Activated CD8-positive, alpha-beta T cell treated with anti-CD3 and anti-CD28 coated beads for 36 hours (primary cell): ENCODE measurements at regions not wholly inside any gene's neighbourhood (a gene's known extent, or its start where the extent isn't known, plus 50 kb on each side); places are given as distances from the start of the nearest gene placed in this dataset.
"Not testable (repeated sequence)": the region's sequence is repeated elsewhere in the genome, so short reads cannot be mapped to it uniquely, and the experiment has no call there.

ENCODE experiments used
- ATAC-seq: fragments of 200-7000 bp; cut with Tn5 transposase; one replicate; pipeline ENCODE4 v1.10.0; 2021; ENCODE audit warnings: mild to moderate bottlenecking, moderate library complexity
- CTCF ChIA-PET: fragments of 350-600 bp; sonication (Branson Sonifier 250); formaldehyde crosslinking; loops from one replicate; lab custom pipeline; 2021; ENCODE audit warnings: antibody characterized with exemption; lab: Charles Lee
- POLR2A ChIA-PET: fragments of 350-600 bp; sonication (Branson Sonifier 250); formaldehyde crosslinking; loops from one replicate; lab custom pipeline; 2021; ENCODE audit warnings: antibody characterized with exemption; lab: Charles Lee
- DNase-seq: peaks from one replicate; pipeline ENCODE4 v3.0.0-alpha.2; 2020
- H3K27ac Mint-ChIP-seq: one replicate; pipeline ENCODE4 v1.8.0; 2021; ENCODE audit warnings: mild to moderate bottlenecking, mixed read lengths
- H3K27me3 Mint-ChIP-seq: one replicate; pipeline ENCODE4 v1.8.0; 2021; ENCODE audit warnings: mixed read lengths
- H3K36me3 Mint-ChIP-seq: one replicate; pipeline ENCODE4 v1.8.0; 2021; ENCODE audit warnings: low read depth, mixed read lengths
- H3K4me1 Mint-ChIP-seq: one replicate; pipeline ENCODE4 v1.8.0; 2021; ENCODE audit warnings: low read depth, mixed read lengths
- H3K4me3 Mint-ChIP-seq: one replicate; pipeline ENCODE4 v1.8.0; 2021; ENCODE audit warnings: mild to moderate bottlenecking, moderate library complexity, mixed read lengths
- H3K9me3 Mint-ChIP-seq: one replicate; pipeline ENCODE4 v1.8.0; 2021; ENCODE audit warnings: mixed read lengths
- intact Hi-C: fragments of 100-400 bp; cut with micrococcal nuclease; formaldehyde crosslinking; loops from one replicate; pipeline ENCODE4 v1.10.0; 2022
- TF ChIP-seq, protein P1 (sequence below): fragments of 200-600 bp; IDR thresholded peaks from one replicate; pipeline ENCODE4 v1.8.0; 2022; ENCODE audit warnings: antibody characterized with exemption, mild to moderate bottlenecking

DNA sequence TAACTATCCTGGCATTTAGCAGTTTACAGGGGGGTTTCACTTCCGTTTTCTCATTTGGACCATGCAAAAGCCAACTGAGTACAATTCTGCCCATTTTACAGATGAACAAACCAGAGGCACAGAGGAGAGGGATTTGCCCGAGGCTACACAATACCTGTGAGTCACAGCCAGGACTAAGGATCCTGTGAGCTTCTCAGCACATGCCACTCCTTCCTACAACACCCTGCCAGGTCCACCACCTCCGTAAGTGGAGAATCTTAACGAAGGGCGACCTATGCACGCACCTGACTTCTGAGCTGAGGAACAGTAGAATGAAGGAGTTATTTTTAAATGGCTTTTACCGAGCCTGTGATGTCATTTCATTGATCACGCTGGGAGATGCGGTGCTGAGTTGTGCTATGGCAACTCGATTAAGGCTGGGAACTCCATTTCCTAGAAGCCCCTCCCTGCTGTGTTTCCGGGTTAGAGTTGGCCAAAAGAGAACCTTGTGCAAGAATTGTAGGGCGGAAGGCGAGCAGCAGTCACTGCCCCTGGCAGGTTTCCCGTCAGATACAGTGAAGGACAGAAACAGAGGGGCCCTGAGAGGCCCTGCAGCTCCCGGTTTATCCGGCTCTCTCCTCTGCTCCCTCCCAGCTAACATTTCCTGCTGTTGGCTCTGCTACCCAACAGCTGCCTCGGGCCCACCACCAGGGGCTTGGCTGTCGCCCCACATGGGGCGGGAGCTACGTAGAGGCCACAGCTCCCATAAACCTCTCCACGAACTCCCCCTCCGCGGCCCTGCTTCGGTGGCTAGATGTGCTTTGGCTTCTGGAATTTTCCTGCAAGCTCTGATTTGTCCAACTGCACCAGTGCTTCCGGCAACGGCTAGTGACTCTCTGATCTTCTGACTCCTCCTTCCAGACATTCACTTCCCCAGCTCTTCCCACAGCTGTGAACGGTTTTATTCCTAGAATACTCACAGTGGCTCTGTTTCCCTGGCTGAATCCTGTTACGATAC lies 75.1 kb upstream of the USP9X start:
- intact Hi-C loops, result loop anchor here (5.0 kb wide), 1 partner anchor 72 kb away; no protein-coding TSS in a partner anchor
- H3K4me1 Mint-ChIP-seq, result peaks cover 24% of the 10 kb centered on the region
- H3K4me3 Mint-ChIP-seq, result peak overlapping the region; percentile 57
- ATAC-seq (peak; percentile 90), DNase-seq (peak; percentile 72)
- CTCF ChIA-PET, result interaction anchor here (0.9 to 2.6 kb wide), 6 partner anchors 23 to 132 kb away, joined by 3 to 11 read pairs (median 4); no protein-coding TSS in a partner anchor
- H3K27ac Mint-ChIP-seq, result peak overlapping the region; percentile 75
- H3K36me3 Mint-ChIP-seq, result no peaks in the 10 kb centered on the region
- TF ChIP-seq, protein P1, sequence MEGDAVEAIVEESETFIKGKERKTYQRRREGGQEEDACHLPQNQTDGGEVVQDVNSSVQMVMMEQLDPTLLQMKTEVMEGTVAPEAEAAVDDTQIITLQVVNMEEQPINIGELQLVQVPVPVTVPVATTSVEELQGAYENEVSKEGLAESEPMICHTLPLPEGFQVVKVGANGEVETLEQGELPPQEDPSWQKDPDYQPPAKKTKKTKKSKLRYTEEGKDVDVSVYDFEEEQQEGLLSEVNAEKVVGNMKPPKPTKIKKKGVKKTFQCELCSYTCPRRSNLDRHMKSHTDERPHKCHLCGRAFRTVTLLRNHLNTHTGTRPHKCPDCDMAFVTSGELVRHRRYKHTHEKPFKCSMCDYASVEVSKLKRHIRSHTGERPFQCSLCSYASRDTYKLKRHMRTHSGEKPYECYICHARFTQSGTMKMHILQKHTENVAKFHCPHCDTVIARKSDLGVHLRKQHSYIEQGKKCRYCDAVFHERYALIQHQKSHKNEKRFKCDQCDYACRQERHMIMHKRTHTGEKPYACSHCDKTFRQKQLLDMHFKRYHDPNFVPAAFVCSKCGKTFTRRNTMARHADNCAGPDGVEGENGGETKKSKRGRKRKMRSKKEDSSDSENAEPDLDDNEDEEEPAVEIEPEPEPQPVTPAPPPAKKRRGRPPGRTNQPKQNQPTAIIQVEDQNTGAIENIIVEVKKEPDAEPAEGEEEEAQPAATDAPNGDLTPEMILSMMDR, result no peak
- H3K27me3 Mint-ChIP-seq, result no peaks in the 10 kb centered on the region
- POLR2A ChIA-PET, result interaction anchor here (0.8 to 1.1 kb wide), 2 partner anchors 75 to 78 kb away, joined by 3 to 4 read pairs; partner anchors contain the start of gene USP9X
- H3K9me3 Mint-ChIP-seq, result no peaks in the 10 kb centered on the region

DNA sequence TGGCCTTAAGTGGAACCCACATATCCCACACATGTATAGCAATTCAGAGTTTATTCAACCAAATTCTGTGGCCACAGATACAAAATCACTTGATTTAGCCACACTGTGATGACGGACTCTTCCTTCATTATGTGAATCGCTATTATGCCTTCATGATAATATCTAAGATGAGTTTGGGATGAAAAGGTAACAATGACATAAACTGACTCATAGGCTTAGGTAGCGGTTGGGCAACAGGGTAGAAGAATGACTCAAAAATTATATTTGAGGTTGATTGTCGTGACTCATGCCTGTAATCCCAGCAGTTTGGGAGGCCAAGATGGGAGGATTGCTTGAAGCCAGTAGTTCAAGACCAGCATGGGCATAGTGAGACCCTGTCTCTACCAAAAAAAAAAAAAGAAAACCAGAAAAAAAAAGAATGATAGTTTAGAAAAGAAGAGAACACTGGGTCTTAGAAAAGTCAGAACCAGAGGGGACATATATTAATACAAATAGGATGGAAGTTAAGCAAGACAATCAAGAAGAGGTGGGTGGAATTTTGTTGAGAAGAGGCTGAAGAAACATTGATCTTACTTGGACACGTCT lies 70.4 kb upstream of the USP9X start:
- peak; percentile 24 for DNase-seq
- Mint-ChIP-seq H3K27me3 (no peaks in the 10 kb centered on the region), H3K27ac (no peak overlapping the region), H3K4me1 (peaks cover 16% of the 10 kb centered on the region), H3K4me3 (no peak overlapping the region), H3K36me3 (no peaks in the 10 kb centered on the region), H3K9me3 (no peaks in the 10 kb centered on the region)
- ChIA-PET CTCF (no interaction called here), POLR2A (no interaction called here)
- ATAC-seq, result peak; percentile 20
- TF ChIP-seq, protein P1, result no peak
- intact Hi-C loops, result loop anchor here (5.0 kb wide), 1 partner anchor 67 kb away; no protein-coding TSS in a partner anchor

DNA sequence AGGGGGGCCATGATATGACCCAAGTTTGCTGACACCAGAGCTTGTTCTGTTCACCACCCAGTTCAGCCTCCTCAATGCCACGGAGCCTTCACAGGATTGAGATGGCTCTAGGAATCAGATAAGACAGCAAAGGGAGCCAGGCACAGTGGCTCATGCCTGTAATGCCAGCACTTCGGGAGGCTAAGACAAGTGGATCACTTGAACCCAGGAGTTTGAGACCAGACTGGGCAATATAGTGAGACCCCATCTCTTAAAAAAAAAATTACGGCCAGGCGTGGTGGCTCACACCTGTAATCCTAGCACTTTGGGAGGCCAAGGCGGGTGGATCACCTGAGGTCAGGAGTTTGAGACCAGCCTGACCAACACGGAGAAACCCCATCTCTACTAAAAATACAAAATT lies 67.5 kb upstream of the USP9X start:
- intact Hi-C loops, H3K36me3 Mint-ChIP-seq, H3K4me1 Mint-ChIP-seq, ATAC-seq, DNase-seq, H3K4me3 Mint-ChIP-seq, H3K9me3 Mint-ChIP-seq, H3K27me3 Mint-ChIP-seq, H3K27ac Mint-ChIP-seq, CTCF ChIA-PET, POLR2A ChIA-PET: not testable (repeated sequence)

DNA sequence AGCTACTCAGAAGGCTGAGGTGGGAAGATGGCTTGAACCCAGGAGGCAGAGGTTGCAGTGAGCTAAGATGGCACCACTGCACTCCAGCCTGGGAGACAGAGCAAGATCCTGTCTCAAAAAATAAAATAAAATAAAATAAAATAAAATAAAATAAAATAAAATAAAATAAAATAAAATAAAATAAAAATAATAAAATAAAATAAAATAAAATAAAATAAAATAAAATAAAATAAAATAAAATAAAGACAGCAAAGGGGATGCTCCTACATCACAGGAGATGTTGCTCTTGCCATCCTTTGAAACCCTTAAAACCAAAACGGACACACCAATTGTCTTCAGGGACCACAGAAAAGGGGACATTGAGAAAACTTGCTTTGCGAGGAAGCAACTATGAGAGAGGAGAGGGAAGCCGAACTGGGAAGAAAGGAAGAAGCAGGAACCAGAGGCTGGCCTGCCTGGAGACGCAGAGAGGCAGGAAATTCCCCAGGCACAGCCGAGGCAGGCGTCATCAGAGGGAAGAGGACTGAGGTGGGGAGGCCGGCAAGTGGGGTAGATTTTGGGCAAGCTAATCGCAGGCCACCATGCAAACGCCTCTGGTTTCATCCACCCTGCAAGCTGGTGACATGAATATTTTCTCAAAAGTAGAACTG lies 66.7 kb upstream of the USP9X start:
- H3K27me3 Mint-ChIP-seq, H3K27ac Mint-ChIP-seq, H3K4me1 Mint-ChIP-seq, ATAC-seq, H3K36me3 Mint-ChIP-seq, intact Hi-C loops, H3K9me3 Mint-ChIP-seq, POLR2A ChIA-PET, H3K4me3 Mint-ChIP-seq, DNase-seq: not testable (repeated sequence)
- CTCF ChIA-PET, result interaction anchor here (1.0 kb wide), 1 partner anchor 9 kb away, joined by 3 read pairs; no protein-coding TSS in a partner anchor

DNA sequence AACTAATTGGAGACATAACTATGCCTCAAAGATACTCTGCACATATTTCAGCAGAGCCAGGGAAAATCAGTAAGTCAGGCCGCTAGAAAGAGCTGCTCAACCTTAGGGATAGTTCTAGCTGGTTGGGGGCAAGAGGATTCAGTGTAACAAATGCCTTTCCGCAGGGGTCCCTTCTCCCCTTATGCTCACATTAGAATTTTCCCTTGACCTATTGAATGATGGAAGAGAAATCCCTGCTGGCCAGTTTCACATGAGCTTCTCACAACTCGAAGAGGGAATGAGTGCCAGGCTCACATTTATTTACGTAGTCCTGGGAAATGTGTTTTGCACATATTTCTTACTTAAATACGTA lies 66.2 kb upstream of the USP9X start:
- H3K27me3 Mint-ChIP-seq, result no peaks in the 10 kb centered on the region
- no peak for ATAC-seq
- no peaks in the 10 kb centered on the region for H3K9me3 Mint-ChIP-seq
- ChIA-PET CTCF (interaction anchor here (1.0 kb wide), 1 partner anchor 8 kb away, joined by 3 read pairs; no protein-coding TSS in a partner anchor), POLR2A (no interaction called here)
- no peaks in the 10 kb centered on the region for H3K36me3 Mint-ChIP-seq
- intact Hi-C loops, result no loop called here
- peaks cover 9% of the 10 kb centered on the region for H3K4me1 Mint-ChIP-seq
- TF ChIP-seq, protein P1, result no peak
- H3K27ac Mint-ChIP-seq, result no peak overlapping the region
- no peak overlapping the region for H3K4me3 Mint-ChIP-seq
- no peak for DNase-seq
